ENCODE measurements at regions not wholly inside any gene's neighbourhood (a gene's known extent, or its start where the extent isn't known, plus 50 kb on each side); places are given as distances from the start of the nearest gene placed in this dataset.

GRCh38 chr4:38489924-38490639 lies 173.9 kb upstream of the KLF3 start:
- no peak for DNase-seq

DNA sequence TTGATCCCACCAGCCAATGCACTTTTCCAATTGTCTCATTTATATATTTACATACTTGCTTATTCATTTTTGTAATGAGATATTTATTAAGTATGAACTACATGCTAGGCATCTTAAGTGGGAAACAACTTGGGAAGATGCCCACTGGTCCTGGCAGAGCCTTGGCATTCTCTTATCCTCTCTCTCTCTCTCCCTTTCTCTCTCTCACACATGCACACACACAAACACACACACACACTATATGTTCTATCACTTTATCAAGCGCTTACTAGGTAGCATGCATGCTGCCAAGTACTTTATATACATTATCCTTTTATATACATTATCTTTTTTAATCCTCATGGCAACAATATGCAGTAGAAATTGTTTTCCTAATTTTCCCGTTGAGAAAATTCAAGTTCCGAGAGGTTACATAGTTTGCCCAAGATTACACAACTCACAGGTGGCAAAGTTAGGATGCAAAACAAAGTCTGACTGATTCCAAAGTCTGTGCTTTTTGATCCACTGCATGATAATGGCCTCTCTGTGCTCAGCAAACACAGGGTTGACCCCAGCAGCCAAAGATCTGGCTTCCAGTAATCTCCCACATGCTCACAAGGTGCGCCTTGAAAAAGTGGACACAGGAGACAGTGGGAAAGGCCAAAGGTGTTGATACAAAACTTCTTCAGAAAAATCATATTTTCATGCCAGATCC lies 173.1 kb upstream of the KLF3 start:
- no peak for DNase-seq

GRCh38 chr4:38491854-38492478 lies 172.0 kb upstream of the KLF3 start:
- DNase-seq = no peak

- DNase-seq = no peak
Measured at GRCh38 chr4:38493066-38493465, 170.9 kb upstream of the KLF3 start.

GRCh38 chr4:38495446-38495845 lies 168.6 kb upstream of the KLF3 start:
- no peak for DNase-seq

- no peak for DNase-seq
Measured at GRCh38 chr4:38497121-38497520, 166.9 kb upstream of the KLF3 start.

DNA sequence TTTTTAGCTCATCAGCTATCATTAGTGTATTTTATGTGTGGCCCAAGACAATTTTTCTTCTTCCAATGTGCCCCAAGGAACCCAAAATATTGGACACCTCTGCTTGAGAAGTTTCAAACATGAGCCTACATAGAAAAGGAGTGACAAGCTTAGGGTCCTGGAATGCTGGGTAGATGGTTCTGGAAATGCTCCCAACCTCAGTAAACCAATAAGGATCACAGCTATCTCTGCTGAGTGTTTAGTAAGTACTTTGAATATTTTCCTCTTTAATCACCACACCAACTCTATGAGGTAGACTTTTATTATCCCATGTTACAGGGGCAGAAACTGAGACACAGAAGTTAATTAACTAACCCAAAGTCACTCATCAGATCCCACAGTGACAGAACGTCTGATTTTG lies 164.9 kb upstream of the KLF3 start:
- no peak for DNase-seq

DNA sequence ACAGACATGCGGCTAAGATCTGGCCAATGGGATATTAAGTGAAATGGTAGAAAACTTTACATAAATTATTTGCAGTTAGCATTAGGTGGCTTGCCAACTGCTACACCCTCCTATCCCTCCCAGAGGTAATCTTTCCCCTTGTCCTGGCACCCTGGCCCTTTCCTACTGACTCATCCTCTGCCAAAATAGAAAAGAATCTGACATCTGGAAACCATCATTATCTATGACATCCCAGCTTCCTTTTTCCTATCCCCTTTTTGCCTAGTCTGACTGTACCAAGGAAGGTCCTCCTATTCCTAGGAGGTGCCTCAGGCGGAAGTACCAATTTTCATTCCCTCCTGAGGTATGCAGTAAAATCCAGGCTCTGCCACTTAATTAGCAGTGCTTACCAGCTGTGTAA lies 163.6 kb upstream of the KLF3 start:
- no peak for DNase-seq

- DNase-seq = no peak
Measured at GRCh38 chr4:38501698-38502097, 162.3 kb upstream of the KLF3 start.

GRCh38 chr4:38503689-38504395 lies 160.2 kb upstream of the KLF3 start:
- DNase-seq = no peak

- no peak for DNase-seq
Measured at GRCh38 chr4:38504396-38504715, 159.6 kb upstream of the KLF3 start.

GRCh38 chr4:38509551-38509950 lies 154.4 kb upstream of the KLF3 start:
- no peak for DNase-seq

- no peak for DNase-seq
Measured at GRCh38 chr4:38510201-38510600, 153.8 kb upstream of the KLF3 start.

GRCh38 chr4:38511702-38512101 lies 152.3 kb upstream of the KLF3 start:
- no peak for DNase-seq

DNA sequence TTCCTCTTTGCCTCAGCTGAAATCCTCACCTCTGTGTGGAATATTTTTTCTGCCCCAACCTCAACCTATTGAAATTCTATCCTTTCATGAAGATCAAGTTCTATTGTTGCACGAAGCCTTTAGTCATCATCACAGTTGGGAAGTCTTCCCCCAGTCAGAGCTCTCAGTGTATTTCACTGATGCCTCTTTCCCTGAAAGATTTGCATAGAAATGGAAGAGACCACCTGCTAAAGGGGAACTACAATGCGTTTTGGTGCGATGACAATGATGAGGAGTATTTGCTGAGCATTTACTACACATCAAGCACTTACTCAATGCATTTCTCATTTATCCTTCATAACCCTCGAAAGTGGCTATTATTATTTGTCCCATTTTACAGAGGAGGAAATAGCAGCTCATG lies 151.2 kb upstream of the KLF3 start:
- DNase-seq = no peak

DNA sequence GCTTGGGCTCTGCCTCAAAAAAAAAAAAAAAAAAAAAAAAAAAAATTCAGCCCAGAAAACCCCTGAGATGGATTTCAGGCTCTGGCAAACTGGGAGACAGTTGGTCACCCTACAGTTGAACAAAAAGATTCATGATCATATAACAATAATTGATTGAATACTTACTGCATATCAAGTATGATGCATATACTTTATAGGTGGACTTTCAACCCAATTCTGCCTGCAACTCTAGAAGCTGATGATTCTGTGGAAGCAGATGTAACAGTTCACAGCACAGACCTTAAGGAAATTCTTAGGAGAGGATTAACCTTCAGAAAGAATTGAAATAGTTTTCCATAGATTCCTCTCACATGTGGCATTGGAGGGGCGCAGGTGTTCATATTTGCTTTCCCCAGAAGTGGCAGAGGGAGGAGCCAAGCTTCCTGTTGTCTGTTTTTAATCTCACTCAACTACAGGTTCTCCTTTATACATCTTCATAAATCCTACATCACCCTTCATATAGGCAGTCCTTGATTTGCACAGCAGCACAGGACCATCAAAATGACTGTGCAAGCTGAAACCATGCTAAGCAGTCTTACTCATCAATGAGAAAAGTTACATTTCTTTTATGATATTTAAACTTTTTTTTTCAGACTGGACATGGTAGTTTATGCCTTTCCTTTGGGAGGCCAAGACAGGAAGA lies 149.4 kb upstream of the KLF3 start:
- DNase-seq = no peak

- DNase-seq = no peak
Measured at GRCh38 chr4:38516190-38516589, 147.8 kb upstream of the KLF3 start.

DNA sequence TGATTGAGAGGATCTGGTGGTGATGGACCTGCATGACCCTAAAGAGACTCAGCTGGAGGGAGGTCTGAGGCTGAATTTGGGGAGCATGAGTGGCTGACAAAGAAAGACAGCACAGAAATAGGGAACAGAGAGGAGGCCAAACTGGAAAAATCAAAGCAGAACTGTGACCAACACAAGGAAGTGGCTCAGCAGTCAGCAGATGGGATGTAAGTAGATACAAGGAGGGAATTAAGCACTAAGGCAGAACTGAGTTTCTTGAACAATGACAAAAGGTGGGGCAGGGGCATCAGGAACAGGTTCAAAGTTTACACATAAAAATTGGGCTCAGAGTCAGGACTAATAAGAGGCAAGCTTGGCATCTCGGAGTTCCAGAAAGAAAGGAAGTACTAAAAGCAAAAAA lies 144.3 kb upstream of the KLF3 start:
- DNase-seq = no peak

- DNase-seq = no peak
Measured at GRCh38 chr4:38523054-38523453, 140.9 kb upstream of the KLF3 start.

DNA sequence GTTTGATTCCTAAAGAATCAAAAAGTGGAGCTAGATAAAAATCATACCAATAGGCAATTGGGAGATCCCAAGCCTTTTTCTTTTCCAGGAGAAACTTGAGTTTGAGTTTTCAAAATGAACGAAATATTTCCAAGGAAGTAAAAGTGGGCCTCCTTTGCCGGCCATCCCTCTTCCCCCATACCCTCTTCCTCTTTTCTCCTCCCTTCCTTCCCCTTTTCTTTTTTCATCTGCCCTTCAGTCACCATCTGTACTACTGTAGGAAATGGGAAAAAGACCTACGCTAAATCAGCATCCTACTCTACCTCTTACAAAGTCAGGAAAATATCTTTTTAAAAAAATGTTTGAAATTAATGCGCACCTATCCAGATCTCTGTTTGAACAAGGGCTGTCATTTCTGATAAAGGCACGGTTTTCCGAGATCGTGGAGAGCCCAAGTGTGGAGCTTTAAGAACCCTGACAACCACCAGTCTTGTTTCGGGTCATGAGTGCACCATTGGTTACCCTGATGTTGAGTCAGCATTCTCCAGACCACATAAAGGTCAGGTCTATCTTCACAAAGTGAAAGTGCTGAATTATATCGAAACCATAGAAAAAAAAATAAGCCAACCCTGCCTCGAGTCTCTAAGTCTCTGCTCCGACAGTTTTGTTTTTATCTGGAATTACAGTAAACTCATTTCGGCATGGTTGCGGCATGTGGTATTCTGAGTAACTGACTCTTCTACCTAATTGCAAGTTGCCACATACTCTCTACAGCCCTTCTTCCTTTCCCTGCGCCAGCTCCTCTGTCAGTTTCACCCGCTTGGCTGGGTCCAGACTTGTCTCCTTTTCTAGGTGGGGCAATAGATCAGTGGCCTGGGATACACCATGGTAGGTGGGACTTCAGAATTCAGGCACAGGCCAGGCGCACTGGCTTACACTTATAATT lies 140.2 kb upstream of the KLF3 start:
- no peak for DNase-seq

- no peak for DNase-seq
Measured at GRCh38 chr4:38526412-38526811, 137.6 kb upstream of the KLF3 start.

Data from KG1 (cell line).